AG09309 (cell line): ENCODE measurements at regions not wholly inside any gene's neighbourhood (a gene's known extent, or its start where the extent isn't known, plus 50 kb on each side); places are given as distances from the start of the nearest gene placed in this dataset.
A peak's percentile ranks its signal among the peaks of the same experiment; 100 is the strongest.

ENCODE experiments used
- DNase-seq: peaks from one replicate; pipeline ENCODE4 v3.0.0-alpha.2; 2010; ENCODE audit warnings: low read depth
- H3K4me3 ChIP-seq: 2 replicates; pipeline ENCODE4 v1.5.1; 2011; ENCODE audit warnings: mild to moderate bottlenecking, low read depth, low read length, moderate library complexity; ENCODE audit not compliant: control insufficient read depth
- TF ChIP-seq, protein P1 (sequence below): IDR thresholded peaks from 2 replicates; pipeline ENCODE4 v1.5.1; 2011; ENCODE audit warnings: mild to moderate bottlenecking, low read depth, low read length, inconsistent platforms; ENCODE audit not compliant: insufficient read depth, control insufficient read depth; ENCODE audit errors: missing control alignments

DNA sequence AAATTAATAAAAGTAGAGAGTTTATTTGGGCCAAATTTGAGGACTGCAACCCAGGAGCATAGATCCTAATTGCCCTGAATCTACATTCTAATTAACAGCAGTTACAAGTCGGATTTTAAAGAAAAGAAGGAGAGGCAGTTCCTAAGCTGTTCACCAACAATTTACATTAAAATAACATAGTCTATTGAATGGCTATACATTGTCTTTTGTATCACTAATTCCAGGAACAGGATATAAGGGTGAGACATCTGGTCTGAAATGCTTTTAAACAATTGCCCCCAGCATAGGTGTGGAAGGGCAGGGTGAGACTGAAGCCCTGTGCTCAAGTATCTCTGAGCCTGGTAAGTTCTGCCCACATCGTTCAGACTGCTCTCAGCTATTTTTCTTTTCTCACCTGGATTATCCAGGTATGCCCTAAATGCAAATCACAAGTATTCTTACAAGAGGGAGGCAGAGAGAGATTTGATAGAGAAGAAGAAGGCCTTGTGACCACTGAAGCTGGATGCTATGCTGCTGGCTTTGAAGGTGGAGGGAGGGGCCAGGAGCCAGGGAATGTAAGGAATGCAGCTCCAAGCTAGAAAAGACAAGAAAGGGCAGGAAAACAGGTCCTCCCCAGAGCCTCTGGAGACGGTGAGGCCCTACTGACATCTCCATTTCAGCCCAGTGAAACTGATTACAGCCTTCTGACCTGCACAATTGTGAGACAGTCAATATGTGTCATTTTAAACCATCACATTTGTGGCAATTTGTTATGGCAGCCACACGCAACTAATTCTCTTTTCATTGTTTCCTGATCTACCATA is 189.4 kb upstream of the ARL4C start:
- DNase-seq: no peak
- TF ChIP-seq, protein P1, sequence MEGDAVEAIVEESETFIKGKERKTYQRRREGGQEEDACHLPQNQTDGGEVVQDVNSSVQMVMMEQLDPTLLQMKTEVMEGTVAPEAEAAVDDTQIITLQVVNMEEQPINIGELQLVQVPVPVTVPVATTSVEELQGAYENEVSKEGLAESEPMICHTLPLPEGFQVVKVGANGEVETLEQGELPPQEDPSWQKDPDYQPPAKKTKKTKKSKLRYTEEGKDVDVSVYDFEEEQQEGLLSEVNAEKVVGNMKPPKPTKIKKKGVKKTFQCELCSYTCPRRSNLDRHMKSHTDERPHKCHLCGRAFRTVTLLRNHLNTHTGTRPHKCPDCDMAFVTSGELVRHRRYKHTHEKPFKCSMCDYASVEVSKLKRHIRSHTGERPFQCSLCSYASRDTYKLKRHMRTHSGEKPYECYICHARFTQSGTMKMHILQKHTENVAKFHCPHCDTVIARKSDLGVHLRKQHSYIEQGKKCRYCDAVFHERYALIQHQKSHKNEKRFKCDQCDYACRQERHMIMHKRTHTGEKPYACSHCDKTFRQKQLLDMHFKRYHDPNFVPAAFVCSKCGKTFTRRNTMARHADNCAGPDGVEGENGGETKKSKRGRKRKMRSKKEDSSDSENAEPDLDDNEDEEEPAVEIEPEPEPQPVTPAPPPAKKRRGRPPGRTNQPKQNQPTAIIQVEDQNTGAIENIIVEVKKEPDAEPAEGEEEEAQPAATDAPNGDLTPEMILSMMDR: no peak
- H3K4me3 ChIP-seq: no peak overlapping the region

DNA sequence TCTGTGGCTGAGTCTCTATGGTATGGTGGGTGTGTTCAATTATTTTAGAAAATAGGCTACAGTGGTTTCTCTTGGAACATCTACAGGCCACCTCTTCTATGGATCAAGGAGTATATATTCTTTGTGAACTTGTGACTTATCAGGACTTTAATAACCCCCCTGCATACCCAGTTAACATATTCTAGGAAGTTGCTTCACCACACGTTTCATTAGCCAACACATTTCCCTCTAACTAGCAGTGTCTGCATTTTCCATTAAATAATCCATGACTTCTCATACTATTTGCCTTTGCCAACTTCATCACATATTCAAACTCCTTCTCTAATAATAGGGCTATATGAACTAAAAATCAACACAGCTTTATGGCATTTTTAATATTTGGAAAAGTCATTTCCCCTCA is 187.6 kb upstream of the ARL4C start:
- DNase-seq: no peak
- H3K4me3 ChIP-seq: no peak overlapping the region
- TF ChIP-seq, protein P1: no peak

DNA sequence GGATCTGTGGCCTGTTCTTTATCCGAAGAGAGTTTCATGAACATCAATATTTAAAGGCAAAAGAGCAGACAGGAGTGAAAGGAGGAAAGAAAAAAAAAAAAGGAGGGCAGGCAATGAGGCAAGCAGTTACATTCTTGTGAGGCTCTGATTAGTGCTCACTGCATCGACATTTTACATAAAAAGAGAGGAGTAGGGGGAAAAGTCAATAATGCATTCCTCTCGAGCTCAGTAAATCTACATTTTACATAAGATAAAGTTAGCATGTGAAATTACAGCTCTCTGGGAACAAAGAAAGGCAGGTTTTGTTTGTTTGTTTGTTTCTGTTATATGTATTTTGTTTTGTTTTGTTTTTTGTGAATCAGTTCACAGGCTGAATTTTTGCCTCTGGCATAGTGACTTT is 187.1 kb upstream of the ARL4C start:
- TF ChIP-seq, protein P1: no peak
- no peak for DNase-seq
- no peak overlapping the region for H3K4me3 ChIP-seq

DNA sequence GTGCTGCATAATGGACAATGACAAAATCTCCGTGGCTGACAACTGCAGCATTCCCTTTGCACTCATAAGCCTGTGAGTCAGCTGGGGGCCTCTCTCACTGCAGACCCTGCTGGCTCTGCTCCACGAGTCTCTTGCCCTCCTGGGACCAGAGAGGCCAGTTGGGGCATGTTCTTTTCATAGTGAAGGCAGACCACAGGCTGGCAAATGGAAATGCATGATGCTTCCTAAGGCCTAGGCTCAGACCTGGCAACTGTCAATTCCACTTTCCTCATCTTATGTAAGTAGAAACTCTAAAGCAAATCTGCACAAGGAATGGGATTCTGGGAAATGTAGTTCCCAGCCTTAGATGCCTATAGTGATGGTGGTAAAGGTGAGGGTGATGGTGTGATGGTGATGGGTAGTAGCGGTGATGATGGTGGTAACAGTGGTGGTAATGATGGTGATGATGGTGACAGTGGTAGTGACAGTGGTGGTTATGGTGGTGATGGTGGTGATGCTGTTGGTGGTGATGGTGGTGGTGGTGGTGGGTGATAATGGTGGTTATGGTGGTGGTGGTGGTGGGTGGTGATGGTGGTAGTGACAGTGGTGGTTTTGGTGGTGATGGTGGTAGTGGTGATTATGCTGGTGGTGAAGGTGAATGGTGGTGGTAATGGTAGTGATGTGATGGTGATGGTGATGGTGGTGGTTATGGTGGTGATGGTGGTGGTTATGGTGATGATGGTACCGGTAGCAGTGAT is 185.8 kb upstream of the ARL4C start:
- DNase-seq: no peak
- no peak overlapping the region for H3K4me3 ChIP-seq
- TF ChIP-seq, protein P1: no peak

DNA sequence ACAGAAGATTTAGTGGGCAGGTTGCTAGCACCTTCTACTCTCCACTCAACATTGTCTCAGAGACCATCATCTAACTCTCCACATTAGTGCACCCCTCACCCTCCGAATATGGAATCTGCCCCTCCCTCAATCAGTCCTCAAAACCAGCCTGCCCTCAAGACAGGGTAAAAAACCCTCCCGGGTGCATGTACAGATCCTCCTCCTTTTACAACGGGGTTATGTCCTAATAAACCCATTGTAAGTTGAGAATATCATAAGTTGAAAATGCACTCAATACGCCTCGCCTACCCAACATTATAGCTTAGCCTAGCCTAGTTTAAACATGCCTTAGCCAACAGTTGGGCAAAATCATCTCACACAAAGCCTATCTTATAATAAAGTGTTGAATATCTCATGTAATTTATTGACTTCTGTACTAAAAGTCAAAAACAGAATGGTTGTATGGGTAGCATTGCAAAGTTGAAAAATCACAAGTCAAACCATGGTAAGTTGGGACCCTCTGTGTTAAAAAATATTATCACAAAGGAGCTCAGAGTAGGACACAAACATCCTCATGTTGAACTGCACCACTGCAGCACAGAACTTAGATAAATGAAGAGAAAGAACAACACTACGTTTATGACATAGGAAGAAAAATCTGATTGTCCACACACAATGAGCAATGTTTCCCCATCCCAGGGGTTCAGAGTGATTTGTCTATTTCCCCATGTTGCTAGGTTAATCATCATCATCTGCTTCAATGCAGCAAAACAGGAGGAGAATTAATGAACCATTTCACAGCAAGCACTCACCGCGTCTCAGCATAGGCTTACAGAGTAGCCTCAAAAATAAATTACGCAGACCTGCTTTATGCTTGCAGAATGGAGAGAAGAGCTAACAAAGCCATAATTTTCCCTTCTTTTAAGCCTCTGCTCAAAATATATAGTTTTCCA is 184.1 kb upstream of the ARL4C start:
- TF ChIP-seq, protein P1: no peak
- no peak overlapping the region for H3K4me3 ChIP-seq
- DNase-seq: no peak

DNA sequence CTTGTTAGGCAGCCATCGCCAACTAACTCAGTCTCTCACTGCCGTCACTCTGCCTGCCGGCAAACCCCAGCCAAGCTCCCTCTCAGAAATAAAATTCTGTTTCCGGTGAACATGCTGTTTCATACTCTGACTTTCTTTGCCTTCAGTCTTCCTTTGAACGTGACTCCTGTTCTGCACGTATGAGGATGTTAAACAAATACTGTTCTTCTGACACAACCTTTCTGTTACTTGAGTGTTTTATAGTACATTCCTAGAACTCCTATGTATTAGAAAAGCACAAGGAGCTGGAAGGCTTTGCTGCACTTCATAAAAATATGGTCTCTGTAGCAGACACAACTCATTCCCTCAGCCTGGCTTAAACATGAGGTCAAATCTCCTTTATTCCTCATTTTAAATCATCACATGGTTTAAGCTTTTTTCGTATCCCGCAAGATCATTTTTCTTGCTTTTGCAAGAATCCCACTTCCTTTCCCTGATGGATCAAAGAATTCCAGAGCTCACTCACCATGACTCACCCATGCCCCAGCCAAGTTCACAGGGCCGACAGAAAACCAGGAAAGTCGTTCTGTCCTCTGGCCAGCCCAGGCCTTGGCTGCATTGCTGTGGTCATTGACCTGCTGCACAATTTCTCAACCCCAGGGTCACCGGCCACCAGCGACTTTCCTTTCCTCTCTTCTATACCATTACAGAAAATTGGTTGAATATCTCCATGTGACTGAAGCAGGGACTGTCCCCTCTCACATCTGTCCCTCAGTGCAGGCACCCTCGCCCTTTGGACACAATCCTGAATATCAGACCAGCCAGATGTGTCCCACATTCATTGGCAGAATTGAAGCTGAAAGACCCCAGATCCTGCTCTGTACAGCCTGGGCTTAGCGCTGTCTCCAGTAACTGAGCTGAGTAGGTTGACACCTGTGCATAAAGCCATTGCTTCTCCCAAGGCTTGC is 183.1 kb upstream of the ARL4C start:
- TF ChIP-seq, protein P1: no peak
- peak; percentile 93 for DNase-seq
- peak overlapping the region; percentile 6; the same call in 1 of the 2 replicates for H3K4me3 ChIP-seq
